ENCODE measurements at regions not wholly inside any gene's neighbourhood (a gene's known extent, or its start where the extent isn't known, plus 50 kb on each side); places are given as distances from the start of the nearest gene placed in this dataset.

DNA sequence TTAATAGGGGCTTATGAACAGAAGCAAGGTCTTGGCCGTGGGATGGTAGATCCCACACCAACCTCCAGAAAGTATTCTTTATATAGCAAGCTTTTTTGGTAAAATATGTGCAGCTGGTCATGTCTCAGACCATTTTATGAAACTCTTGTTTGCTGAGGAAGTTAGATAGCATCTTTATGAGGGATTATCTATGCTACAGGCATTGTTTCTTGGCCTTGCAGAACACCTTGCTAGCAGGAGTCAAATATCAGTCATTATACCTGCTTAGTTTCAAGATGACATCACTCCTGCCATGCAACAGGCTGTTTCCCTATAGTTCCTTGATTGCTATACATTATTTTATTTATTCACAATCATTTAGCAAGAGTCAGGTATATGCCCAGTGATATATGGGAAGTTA, 84.8 kb upstream of the LRFN5 start:
- no peak for TF ChIP-seq TAF1 (IDR thresholded peaks at IDR 0.05; ENCODE audit: borderline replicate concordance, insufficient read depth, low read length)
- TF ChIP-seq, protein P1, sequence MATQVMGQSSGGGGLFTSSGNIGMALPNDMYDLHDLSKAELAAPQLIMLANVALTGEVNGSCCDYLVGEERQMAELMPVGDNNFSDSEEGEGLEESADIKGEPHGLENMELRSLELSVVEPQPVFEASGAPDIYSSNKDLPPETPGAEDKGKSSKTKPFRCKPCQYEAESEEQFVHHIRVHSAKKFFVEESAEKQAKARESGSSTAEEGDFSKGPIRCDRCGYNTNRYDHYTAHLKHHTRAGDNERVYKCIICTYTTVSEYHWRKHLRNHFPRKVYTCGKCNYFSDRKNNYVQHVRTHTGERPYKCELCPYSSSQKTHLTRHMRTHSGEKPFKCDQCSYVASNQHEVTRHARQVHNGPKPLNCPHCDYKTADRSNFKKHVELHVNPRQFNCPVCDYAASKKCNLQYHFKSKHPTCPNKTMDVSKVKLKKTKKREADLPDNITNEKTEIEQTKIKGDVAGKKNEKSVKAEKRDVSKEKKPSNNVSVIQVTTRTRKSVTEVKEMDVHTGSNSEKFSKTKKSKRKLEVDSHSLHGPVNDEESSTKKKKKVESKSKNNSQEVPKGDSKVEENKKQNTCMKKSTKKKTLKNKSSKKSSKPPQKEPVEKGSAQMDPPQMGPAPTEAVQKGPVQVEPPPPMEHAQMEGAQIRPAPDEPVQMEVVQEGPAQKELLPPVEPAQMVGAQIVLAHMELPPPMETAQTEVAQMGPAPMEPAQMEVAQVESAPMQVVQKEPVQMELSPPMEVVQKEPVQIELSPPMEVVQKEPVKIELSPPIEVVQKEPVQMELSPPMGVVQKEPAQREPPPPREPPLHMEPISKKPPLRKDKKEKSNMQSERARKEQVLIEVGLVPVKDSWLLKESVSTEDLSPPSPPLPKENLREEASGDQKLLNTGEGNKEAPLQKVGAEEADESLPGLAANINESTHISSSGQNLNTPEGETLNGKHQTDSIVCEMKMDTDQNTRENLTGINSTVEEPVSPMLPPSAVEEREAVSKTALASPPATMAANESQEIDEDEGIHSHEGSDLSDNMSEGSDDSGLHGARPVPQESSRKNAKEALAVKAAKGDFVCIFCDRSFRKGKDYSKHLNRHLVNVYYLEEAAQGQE (IDR thresholded peaks at IDR 0.05; ENCODE audit: insufficient read depth in 1 of 2, low read depth in 2 of 2, low read length in 2 of 2) = no peak
- no peak for TF ChIP-seq FOXP2 (optimal IDR thresholded peaks at IDR 0.05; ENCODE audit: borderline replicate concordance, extremely low read depth, extremely low read length, insufficient read depth)
- TF ChIP-seq POLR2AphosphoS5 (IDR thresholded peaks at IDR 0.05; ENCODE audit: low read depth, low read length) = no peak
- no peak for TF ChIP-seq SIN3A (IDR thresholded peaks at IDR 0.05; ENCODE audit: borderline replicate concordance, insufficient read depth, low read length)

DNA sequence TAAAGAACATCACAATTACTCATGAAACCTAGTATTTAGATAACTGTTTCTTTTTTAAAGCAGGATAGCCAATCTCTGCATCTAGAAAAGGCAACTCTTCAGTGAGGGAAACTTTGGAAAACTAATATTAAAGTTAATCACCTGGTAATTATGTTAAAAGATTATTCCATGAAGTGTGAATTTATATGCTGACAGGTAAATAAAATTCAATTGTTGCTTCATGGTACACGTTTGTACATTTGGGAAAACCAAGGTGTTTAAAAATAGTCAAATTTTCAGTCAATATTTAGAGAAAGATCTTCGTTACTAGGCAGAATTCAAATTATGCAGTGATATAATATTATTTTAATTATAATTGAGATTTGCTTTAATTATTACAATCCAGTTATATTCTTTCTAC, 100.1 kb upstream of the LRFN5 start:
- TF ChIP-seq SIN3A (IDR thresholded peaks at IDR 0.05; ENCODE audit: borderline replicate concordance, insufficient read depth, low read length) (no peak), TAF1 (IDR thresholded peaks at IDR 0.05; ENCODE audit: borderline replicate concordance, insufficient read depth, low read length) (no peak), FOXP2 (optimal IDR thresholded peaks at IDR 0.05; ENCODE audit: borderline replicate concordance, extremely low read depth, extremely low read length, insufficient read depth) (no peak), POLR2AphosphoS5 (IDR thresholded peaks at IDR 0.05; ENCODE audit: low read depth, low read length) (no peak)
- TF ChIP-seq, protein P1 (IDR thresholded peaks at IDR 0.05; ENCODE audit: insufficient read depth in 1 of 2, low read depth in 2 of 2, low read length in 2 of 2) = no peak

DNA sequence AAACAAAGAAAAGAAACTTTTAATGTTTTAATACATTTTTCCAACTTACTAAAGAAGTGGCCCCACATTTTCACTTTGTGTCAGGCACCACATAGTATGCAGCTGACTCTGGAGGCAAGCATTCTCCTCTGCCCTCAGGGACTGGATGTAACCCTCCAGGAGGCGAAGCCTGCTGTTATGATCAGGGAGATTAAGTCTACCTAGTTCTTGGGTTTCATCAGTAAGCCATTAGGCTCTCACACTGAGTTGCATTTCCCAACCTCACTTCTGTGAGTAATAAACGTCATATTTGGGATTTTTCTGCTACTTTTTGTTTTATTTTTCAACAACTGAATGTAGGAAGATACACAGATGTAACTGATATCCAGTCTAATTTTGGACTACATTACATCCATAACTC, 101.2 kb upstream of the LRFN5 start:
- TF ChIP-seq FOXP2 (optimal IDR thresholded peaks at IDR 0.05; ENCODE audit: borderline replicate concordance, extremely low read depth, extremely low read length, insufficient read depth) = no peak
- no peak for TF ChIP-seq POLR2AphosphoS5 (IDR thresholded peaks at IDR 0.05; ENCODE audit: low read depth, low read length)
- no peak for TF ChIP-seq TAF1 (IDR thresholded peaks at IDR 0.05; ENCODE audit: borderline replicate concordance, insufficient read depth, low read length)
- TF ChIP-seq, protein P1 (IDR thresholded peaks at IDR 0.05; ENCODE audit: insufficient read depth in 1 of 2, low read depth in 2 of 2, low read length in 2 of 2) = no peak
- TF ChIP-seq SIN3A (IDR thresholded peaks at IDR 0.05; ENCODE audit: borderline replicate concordance, insufficient read depth, low read length) = no peak

DNA sequence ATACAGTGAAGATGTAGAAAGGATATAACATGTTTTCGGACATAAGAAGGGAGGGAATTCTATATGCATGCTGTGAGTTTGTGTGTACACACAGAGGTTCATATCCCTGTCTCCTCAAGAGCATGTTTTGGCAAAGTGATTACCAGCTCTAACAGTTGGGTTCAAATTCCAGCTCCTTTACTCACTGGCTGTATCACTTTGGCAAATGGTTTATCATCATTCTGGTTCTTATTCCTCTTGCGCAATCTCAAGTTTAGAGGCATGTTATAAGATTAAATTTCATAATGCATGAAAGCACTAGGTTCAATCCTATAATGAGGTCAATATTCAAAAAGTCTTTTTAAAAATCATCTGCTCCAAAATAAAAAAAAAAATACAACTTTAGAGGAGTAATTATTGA, 107.7 kb upstream of the LRFN5 start:
- TF ChIP-seq POLR2AphosphoS5 (IDR thresholded peaks at IDR 0.05; ENCODE audit: low read depth, low read length) = no peak
- TF ChIP-seq, protein P1 (IDR thresholded peaks at IDR 0.05; ENCODE audit: insufficient read depth in 1 of 2, low read depth in 2 of 2, low read length in 2 of 2) = no peak
- no peak for TF ChIP-seq FOXP2 (optimal IDR thresholded peaks at IDR 0.05; ENCODE audit: borderline replicate concordance, extremely low read depth, extremely low read length, insufficient read depth)
- no peak for TF ChIP-seq SIN3A (IDR thresholded peaks at IDR 0.05; ENCODE audit: borderline replicate concordance, insufficient read depth, low read length)
- TF ChIP-seq TAF1 (IDR thresholded peaks at IDR 0.05; ENCODE audit: borderline replicate concordance, insufficient read depth, low read length) = no peak

DNA sequence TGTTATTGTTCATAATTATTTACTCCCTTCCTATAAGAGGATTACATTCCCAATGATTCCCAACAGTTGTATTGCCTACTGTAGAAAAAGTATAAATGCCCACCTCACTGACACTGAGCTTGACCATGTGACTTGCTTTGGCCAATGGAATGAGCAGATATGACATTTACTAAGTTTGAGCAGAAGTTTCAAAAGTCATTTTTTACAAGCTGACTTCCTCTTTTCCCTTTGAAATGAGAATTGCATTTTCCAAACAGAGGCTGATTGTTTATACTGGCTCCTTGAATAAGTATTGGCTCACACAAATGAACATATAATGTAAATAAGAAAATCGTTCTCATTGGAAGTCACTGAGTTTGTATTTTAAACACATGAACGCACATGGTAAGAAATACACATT, 116.4 kb upstream of the LRFN5 start:
- TF ChIP-seq SIN3A (IDR thresholded peaks at IDR 0.05; ENCODE audit: borderline replicate concordance, insufficient read depth, low read length) = no peak
- no peak for TF ChIP-seq FOXP2 (optimal IDR thresholded peaks at IDR 0.05; ENCODE audit: borderline replicate concordance, extremely low read depth, extremely low read length, insufficient read depth)
- TF ChIP-seq POLR2AphosphoS5 (IDR thresholded peaks at IDR 0.05; ENCODE audit: low read depth, low read length) = no peak
- TF ChIP-seq, protein P1 (IDR thresholded peaks at IDR 0.05; ENCODE audit: insufficient read depth in 1 of 2, low read depth in 2 of 2, low read length in 2 of 2) = no peak
- no peak for TF ChIP-seq TAF1 (IDR thresholded peaks at IDR 0.05; ENCODE audit: borderline replicate concordance, insufficient read depth, low read length)

All from PFSK-1 (cell line).